ENCODE measurements at regions not wholly inside any gene's neighbourhood (a gene's known extent, or its start where the extent isn't known, plus 50 kb on each side); places are given as distances from the start of the nearest gene placed in this dataset.
A peak's percentile ranks its signal among the peaks of the same experiment; 100 is the strongest.

DNA sequence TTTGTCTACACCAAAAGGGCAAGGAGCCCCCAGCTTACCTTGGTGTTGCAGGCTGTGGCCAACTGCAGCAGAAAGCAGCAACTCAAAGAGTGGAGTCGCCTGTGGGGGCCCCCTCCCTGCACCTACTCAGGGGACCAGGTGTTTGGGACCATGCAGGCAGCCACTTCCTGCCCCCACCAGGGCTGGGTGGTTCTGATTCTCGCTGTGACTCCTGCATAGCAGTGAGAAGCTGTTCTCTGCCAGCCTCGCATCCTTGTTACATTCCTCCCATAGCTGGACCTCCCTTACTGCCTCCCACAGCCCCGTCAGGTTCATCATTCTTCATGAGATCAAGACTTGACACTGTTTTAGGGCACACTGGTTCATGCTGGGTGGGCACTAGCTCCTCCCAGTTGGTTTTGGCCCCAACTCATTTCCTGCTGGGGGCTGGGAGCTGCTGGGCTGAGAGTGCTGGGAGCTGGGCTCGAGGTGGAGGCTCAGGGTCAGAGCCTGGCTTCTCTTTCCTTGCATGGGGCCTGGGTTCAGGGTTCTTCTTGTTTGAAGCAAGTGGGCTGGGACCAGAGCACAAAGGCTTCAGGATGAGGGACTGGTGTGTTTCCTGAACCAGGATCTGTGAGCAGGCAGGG, 146.9 kb upstream of the C1orf174 start:
- DNase-seq: no peak

- DNase-seq: no peak
Observed at GRCh38 chr1:4047666-4048065, 147.6 kb upstream of the C1orf174 start.

GRCh38 chr1:4048076-4048475, 148.0 kb upstream of the C1orf174 start:
- DNase-seq: peak; percentile 71

GRCh38 chr1:4048921-4049320, 148.8 kb upstream of the C1orf174 start:
- no peak for DNase-seq

GRCh38 chr1:4050998-4051397, 150.9 kb upstream of the C1orf174 start:
- no peak for DNase-seq

- no peak for DNase-seq
Observed at GRCh38 chr1:4052657-4053056, 152.6 kb upstream of the C1orf174 start.

DNA sequence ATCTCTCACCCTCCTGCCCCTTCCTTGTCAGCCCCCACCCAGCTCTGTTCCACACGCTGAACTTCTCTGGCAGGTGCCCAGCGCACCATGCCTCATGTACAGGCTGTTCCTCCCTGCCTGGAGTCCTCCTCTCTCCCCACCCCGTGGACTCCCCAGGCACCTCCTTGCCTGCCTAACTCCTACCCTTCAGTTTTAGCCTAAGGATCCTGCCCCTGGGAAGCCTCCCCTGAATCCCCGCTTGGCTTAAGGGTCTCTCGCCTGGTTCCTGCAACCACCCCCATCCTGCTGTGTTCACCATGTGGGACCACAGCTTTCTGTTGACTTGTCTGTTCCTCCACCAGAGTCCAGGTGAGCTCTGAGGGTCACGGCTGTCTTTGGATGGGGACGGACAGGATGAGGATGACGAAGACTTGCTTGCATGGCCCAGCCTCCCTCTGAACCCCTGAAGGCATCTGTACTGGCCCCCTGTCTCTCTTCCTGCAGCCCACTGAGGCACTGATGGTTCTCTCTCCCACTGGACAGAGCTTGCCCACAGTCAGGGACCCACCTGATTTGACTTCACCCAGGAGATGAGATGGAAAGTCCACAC, 153.2 kb upstream of the C1orf174 start:
- no peak for DNase-seq

GRCh38 chr1:4053774-4054173, 153.7 kb upstream of the C1orf174 start:
- no peak for DNase-seq

DNA sequence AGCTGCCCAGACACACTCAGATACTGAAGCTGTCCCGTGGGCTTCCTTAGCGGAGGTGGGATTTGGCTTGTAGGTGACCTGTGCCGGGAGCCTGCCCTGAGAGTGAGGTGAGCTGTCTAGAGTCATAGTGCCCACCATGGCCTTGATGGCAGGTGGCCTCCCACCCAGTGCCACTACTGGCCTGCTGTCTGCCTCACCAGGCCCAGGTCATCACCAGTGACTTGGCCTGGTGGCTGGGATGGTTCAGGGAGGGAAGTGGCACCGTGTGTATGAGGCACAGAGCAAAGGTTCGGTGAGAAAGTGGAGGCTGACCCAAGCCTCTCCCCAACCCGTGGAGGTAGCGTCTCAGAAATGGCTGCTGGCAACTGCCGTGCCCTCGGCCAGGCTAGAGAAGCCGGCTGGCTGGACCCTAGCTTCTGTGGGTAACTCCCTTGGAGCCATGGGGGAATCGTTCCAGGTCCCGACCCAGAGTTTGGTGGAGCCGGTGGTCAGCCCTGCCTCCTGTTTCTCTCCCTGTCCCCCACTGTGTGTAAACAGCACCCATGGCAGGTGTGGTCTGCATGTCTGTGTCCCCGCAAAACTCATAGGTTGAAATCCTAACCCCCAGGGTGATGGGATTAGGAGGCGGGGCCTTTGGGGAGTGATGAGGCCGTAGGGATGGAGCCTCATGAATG, 155.4 kb upstream of the C1orf174 start:
- DNase-seq: no peak

- no peak for DNase-seq
Observed at GRCh38 chr1:4056422-4056821, 156.3 kb upstream of the C1orf174 start.

- no peak for DNase-seq
Observed at GRCh38 chr1:4056989-4057388, 156.9 kb upstream of the C1orf174 start.

DNA sequence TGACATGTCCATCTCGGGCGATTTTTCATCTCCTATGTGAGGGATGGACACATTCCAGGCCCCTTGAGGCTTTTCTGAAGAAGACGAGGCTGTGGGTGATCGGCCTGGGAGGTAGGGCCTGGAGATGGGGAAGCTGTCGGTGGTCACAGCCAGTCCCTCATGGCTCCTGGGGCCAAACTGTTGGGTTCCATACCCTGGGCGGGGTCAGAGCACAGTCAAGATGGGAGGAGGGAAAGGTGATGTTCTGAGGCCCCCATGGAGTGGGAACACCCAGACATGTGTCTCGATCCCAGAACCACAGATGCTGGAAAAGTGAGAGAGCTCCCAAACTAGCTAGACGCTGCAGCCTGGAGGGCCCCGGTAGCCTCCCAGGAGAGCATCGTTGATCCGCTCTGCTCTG, 157.5 kb upstream of the C1orf174 start:
- no peak for DNase-seq

GRCh38 chr1:4058122-4058521, 158.1 kb upstream of the C1orf174 start:
- DNase-seq: no peak

DNA sequence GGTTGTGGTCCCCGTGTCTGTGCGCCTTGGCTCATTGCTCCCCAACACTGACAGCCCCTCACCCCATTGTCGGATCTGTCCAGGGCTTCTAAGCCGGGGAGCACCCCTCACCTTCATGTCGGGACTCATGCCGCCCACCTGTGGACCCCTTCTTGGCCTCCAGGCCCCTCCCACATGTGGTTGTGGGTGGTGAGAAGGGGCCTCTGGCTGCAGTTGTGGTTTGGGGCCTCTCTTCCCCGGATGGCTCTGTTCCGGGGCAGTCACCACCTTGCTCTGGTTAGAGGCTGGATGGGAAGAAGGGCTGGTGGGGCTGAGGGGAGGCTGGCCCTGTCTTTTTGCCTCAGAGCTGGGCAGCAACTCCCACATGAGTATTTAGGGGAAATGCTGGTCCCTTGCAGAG, 158.6 kb upstream of the C1orf174 start:
- DNase-seq: no peak

GRCh38 chr1:4059270-4059669, 159.2 kb upstream of the C1orf174 start:
- no peak for DNase-seq

DNA sequence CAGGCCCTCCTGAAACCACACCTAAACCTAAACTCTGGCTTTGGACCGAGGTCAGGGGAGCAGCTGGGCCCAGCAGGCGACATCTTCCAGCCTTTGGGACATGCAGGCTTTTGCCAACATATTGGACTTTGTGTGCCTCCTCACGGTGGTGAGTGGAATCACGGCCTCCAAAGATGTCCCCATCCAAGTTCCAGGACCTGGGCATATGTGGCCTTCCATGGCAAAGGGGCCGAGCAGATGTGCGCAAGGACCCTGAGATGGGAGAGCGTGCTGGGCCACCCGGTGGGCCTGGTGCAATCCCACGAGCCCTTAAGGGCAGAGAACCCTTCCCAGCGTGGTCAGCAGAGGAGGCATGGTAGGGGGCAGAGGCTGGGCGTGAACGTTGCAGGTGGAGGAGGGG, 160.8 kb upstream of the C1orf174 start:
- no peak for DNase-seq

- DNase-seq: no peak
Observed at GRCh38 chr1:4061521-4062031, 161.5 kb upstream of the C1orf174 start.

- no peak for DNase-seq
Observed at GRCh38 chr1:4062041-4062440, 162.0 kb upstream of the C1orf174 start.

DNA sequence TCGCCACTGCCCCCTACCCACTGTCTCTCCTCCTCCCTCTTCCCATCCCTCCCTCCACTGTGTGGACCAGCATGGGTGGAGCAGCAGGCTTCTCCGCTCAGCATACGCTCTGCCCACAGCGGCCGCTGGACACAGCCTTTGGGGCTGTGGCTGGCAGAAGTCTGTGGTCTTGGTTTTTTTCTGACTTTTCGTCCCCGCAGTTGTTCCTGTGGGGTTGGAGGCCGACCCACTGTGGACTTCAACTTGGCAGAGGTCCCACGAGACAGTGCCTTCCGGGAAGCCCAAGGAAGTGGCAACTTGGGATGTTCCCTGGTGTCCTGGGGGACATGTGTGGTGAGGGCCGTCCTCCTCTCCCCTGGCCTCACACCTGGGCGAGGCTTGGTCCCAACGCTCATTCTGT, 162.5 kb upstream of the C1orf174 start:
- DNase-seq: no peak

DNA sequence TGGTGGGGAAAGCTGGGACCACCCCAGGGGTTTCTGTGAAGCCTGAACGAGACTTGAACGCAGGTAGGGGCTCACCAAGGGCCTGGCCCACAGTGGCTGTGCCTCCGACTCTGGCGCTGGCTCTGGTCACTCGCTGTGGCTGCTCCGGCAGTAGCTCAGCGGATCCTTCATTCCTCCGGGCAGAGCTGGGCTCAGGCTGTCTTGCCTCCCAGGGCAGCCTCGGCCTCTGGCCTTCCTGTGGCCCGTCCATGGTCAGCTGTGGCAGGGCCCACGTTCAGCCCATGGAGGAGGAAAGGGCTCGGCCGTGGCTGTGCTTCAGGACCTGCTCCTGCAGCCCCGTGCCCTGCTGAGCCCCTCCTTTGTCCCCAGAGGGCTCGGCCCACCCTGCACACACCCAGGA, 162.9 kb upstream of the C1orf174 start:
- no peak for DNase-seq

- DNase-seq: no peak
Observed at GRCh38 chr1:4063516-4063915, 163.4 kb upstream of the C1orf174 start.

DNA sequence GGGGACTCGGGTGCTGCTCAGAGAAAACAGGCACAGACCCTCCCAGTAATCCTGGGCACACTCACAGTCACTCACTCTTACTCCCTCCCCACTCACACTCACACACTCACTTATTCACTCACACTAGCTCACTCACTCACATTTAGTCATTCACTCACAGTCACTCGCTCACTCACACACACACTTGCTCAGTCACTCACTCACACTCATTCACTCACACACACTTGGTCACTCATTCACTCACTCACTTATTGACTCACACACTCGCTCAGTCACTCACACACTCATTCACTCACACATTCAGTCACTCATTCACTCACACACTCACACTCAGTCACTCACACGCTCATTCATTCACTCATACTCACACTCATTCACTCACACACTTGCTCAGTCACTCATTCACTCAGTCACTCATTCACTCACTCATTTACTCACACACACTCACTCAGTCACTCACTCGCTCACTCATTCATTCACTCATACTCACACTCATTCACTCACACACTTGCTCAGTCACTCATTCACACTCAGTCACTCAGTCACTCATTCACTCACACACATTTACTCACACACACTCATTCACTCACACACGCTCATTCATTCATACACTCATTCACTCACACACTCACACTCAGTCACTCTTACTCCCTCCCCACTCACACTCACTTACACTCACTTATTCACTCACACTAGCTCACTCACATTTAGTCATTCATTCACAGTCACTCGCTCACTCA, 164.2 kb upstream of the C1orf174 start:
- DNase-seq: no peak

DNA sequence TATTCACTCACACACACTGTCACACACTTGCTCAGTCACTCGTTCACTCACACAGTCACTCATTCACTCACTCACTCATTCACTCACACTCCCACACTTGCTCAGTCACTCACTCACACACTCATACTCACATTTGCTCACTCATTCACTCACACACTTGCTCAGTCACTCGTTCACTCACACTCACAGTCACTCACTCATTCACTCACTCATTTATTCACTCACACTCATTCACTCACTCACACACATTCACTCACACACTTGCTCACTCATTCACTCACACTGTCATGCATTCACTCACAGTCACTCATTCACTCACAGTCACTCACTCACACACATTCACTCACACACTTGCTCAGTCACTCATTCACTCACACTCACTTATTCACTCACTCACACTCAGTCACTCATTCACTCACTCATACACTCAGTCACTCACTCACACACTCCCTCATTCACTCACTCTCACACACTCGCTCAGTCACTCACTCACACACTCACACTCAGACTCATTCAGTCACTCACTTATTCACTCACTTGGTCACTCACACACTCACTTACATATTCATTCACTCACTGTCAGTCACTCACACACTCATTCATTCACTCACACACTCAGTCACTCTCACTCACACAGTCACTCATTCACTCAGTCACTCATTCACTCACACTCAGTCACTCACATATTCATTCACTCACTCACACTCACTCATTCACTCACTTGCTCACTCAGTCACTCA, 167.0 kb upstream of the C1orf174 start:
- DNase-seq: no peak
